NT2/D1 (cell line): ENCODE measurements at regions not wholly inside any gene's neighbourhood (a gene's known extent, or its start where the extent isn't known, plus 50 kb on each side); places are given as distances from the start of the nearest gene placed in this dataset.

ENCODE experiments used
- DNase-seq: peaks from one replicate; pipeline ENCODE4 v3.0.0-alpha.2; 2011; ENCODE audit warnings: low read depth, low spot score
- H3K27me3 ChIP-seq: 2 replicates; pipeline ENCODE4 v1.6.0; 2011; ENCODE audit warnings: mild to moderate bottlenecking; ENCODE audit not compliant: insufficient read length, insufficient read depth
- H3K36me3 ChIP-seq: 2 replicates; pipeline ENCODE4 v1.6.1; 2011; ENCODE audit warnings: mild to moderate bottlenecking, low read length, mixed read lengths; ENCODE audit not compliant: insufficient read depth, insufficient read length
- H3K4me1 ChIP-seq: 2 replicates; pipeline ENCODE4 v1.5.1; 2011; ENCODE audit not compliant: insufficient read depth, insufficient read length
- H3K4me3 ChIP-seq: 2 replicates; pipeline ENCODE4 v1.5.1; 2011; ENCODE audit warnings: low read depth; ENCODE audit not compliant: insufficient read length
- H3K9ac ChIP-seq: 2 replicates; pipeline ENCODE4 v1.6.0; 2011; ENCODE audit warnings: low read depth; ENCODE audit not compliant: insufficient read length
- H3K9me3 ChIP-seq: 2 replicates; pipeline ENCODE4 v1.5.1; 2011; ENCODE audit warnings: mild to moderate bottlenecking, low read length; ENCODE audit not compliant: insufficient read depth
- SUZ12 ChIP-seq: IDR thresholded peaks from 2 replicates; pipeline ENCODE4 v1.6.1; 2011; ENCODE audit not compliant: insufficient read length, insufficient read depth; ENCODE audit errors: extremely low read depth
- YY1 ChIP-seq: IDR thresholded peaks from 2 replicates; pipeline ENCODE4 v1.6.1; 2011; ENCODE audit not compliant: insufficient read length, insufficient read depth
- ZNF274 ChIP-seq: IDR thresholded peaks from 2 replicates; pipeline ENCODE4 v1.6.1; 2011; ENCODE audit warnings: mild to moderate bottlenecking, low read depth, low read length

- H3K4me3 ChIP-seq = no peak overlapping the region
- H3K4me1 ChIP-seq = no peaks in the 10 kb centered on the region
- H3K9ac ChIP-seq = no peak overlapping the region
- no peaks in the 10 kb centered on the region for H3K27me3 ChIP-seq
- DNase-seq = no peak
- H3K9me3 ChIP-seq = no peaks in the 10 kb centered on the region
- TF ChIP-seq SUZ12 (no peak), ZNF274 (no peak), YY1 (no peak)
- H3K36me3 ChIP-seq = no peaks in the 10 kb centered on the region
These were observed 165.8 kb upstream of the SYNDIG1 start for GRCh38 chr20:24303393-24304170.

GRCh38 chr20:24297993-24298392 lies 171.4 kb upstream of the SYNDIG1 start:
- no peak for DNase-seq
- no peaks in the 10 kb centered on the region for H3K9me3 ChIP-seq
- no peaks in the 10 kb centered on the region for H3K4me1 ChIP-seq
- no peak overlapping the region for H3K4me3 ChIP-seq
- no peak for TF ChIP-seq ZNF274
- TF ChIP-seq SUZ12 = no peak
- TF ChIP-seq YY1 = no peak
- no peaks in the 10 kb centered on the region for H3K36me3 ChIP-seq
- H3K27me3 ChIP-seq = no peaks in the 10 kb centered on the region
- no peak overlapping the region for H3K9ac ChIP-seq

GRCh38 chr20:24296477-24297261 lies 172.8 kb upstream of the SYNDIG1 start:
- Histone ChIP-seq H3K4me1 (no peaks in the 10 kb centered on the region), H3K9me3 (no peaks in the 10 kb centered on the region), H3K9ac (no peak overlapping the region), H3K36me3 (no peaks in the 10 kb centered on the region), H3K27me3 (no peaks in the 10 kb centered on the region), H3K4me3 (no peak overlapping the region)
- DNase-seq = no peak
- no peak for TF ChIP-seq ZNF274
- no peak for TF ChIP-seq YY1
- no peak for TF ChIP-seq SUZ12

GRCh38 chr20:24291014-24291413 lies 178.4 kb upstream of the SYNDIG1 start:
- DNase-seq = no peak
- Histone ChIP-seq H3K9ac (no peak overlapping the region), H3K9me3 (no peaks in the 10 kb centered on the region), H3K36me3 (no peaks in the 10 kb centered on the region), H3K27me3 (no peaks in the 10 kb centered on the region), H3K4me3 (no peak overlapping the region), H3K4me1 (no peaks in the 10 kb centered on the region)
- TF ChIP-seq SUZ12 (no peak), ZNF274 (no peak), YY1 (no peak)

GRCh38 chr20:24289737-24290481 lies 179.5 kb upstream of the SYNDIG1 start:
- no peak overlapping the region for H3K9ac ChIP-seq

GRCh38 chr20:24283186-24283585 lies 186.2 kb upstream of the SYNDIG1 start:
- no peaks in the 10 kb centered on the region for H3K4me1 ChIP-seq
- H3K36me3 ChIP-seq = no peaks in the 10 kb centered on the region
- DNase-seq = no peak
- no peak overlapping the region for H3K9ac ChIP-seq
- H3K27me3 ChIP-seq = no peaks in the 10 kb centered on the region
- H3K4me3 ChIP-seq = no peak overlapping the region
- TF ChIP-seq SUZ12 (no peak), ZNF274 (no peak), YY1 (no peak)
- H3K9me3 ChIP-seq = no peaks in the 10 kb centered on the region

More at GRCh38 chr20:24289737-24290481, 179.5 kb upstream of the SYNDIG1 start:
- no peak for DNase-seq
- Histone ChIP-seq H3K36me3 (no peaks in the 10 kb centered on the region), H3K4me3 (no peak overlapping the region), H3K27me3 (no peaks in the 10 kb centered on the region), H3K9me3 (no peaks in the 10 kb centered on the region), H3K4me1 (no peaks in the 10 kb centered on the region)
- no peak for TF ChIP-seq SUZ12
- TF ChIP-seq ZNF274 = no peak
- TF ChIP-seq YY1 = no peak

- H3K9ac ChIP-seq = no peak overlapping the region
- no peak overlapping the region for H3K4me3 ChIP-seq
- DNase-seq = no peak
- no peaks in the 10 kb centered on the region for H3K9me3 ChIP-seq
- TF ChIP-seq ZNF274 (no peak), YY1 (no peak), SUZ12 (no peak)
- H3K4me1 ChIP-seq = no peaks in the 10 kb centered on the region
- H3K36me3 ChIP-seq = no peaks in the 10 kb centered on the region
- H3K27me3 ChIP-seq = no peaks in the 10 kb centered on the region
These were observed 192.2 kb upstream of the SYNDIG1 start for GRCh38 chr20:24277196-24277595.
